Epithelial cell of proximal tubule (primary cell): ENCODE measurements at regions not wholly inside any gene's neighbourhood (a gene's known extent, or its start where the extent isn't known, plus 50 kb on each side); places are given as distances from the start of the nearest gene placed in this dataset.
"Not testable (repeated sequence)": the region's sequence is repeated elsewhere in the genome, so short reads cannot be mapped to it uniquely, and the experiment has no call there.

Source experiments
- DNase-seq: peaks from one replicate; pipeline ENCODE4 v3.0.0-alpha.2; 2011; ENCODE audit warnings: low read depth
- H3K4me3 ChIP-seq: 2 replicates; pipeline ENCODE4 v1.5.1; 2011; ENCODE audit warnings: low read depth, mild to moderate bottlenecking, low read length
- TF ChIP-seq, protein P1 (sequence below): conservative IDR thresholded peaks from 2 replicates; pipeline ENCODE4 v1.5.1; 2012; ENCODE audit warnings: low read depth, mild to moderate bottlenecking, low read length

GRCh38 chr22:46045459-46046298 is 68.7 kb upstream of the WNT7B start:
- DNase-seq = no peak
- peak overlapping the region; percentile 64 for H3K4me3 ChIP-seq
- TF ChIP-seq, protein P1, sequence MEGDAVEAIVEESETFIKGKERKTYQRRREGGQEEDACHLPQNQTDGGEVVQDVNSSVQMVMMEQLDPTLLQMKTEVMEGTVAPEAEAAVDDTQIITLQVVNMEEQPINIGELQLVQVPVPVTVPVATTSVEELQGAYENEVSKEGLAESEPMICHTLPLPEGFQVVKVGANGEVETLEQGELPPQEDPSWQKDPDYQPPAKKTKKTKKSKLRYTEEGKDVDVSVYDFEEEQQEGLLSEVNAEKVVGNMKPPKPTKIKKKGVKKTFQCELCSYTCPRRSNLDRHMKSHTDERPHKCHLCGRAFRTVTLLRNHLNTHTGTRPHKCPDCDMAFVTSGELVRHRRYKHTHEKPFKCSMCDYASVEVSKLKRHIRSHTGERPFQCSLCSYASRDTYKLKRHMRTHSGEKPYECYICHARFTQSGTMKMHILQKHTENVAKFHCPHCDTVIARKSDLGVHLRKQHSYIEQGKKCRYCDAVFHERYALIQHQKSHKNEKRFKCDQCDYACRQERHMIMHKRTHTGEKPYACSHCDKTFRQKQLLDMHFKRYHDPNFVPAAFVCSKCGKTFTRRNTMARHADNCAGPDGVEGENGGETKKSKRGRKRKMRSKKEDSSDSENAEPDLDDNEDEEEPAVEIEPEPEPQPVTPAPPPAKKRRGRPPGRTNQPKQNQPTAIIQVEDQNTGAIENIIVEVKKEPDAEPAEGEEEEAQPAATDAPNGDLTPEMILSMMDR = no peak

DNA sequence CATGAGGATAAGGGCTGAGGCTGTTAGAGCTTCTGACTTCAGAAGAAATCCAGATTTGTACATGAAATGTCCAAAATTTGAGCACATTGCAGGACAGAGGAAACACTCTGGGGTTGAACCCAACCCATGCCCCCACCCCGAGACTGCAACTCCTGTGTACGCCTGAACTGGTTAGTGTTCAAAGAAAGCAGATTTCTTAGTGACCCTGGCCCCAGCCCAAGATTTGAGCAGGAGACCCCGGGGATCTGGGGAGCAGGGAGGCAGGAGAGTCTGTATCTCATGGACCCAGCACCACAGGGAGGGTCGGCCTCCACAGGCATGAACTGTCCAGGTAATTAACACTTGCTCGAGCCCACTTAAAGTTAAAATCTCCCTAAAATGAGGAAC is 69.3 kb upstream of the WNT7B start:
- TF ChIP-seq, protein P1 = no peak
- DNase-seq = no peak
- H3K4me3 ChIP-seq = no peak overlapping the region

DNA sequence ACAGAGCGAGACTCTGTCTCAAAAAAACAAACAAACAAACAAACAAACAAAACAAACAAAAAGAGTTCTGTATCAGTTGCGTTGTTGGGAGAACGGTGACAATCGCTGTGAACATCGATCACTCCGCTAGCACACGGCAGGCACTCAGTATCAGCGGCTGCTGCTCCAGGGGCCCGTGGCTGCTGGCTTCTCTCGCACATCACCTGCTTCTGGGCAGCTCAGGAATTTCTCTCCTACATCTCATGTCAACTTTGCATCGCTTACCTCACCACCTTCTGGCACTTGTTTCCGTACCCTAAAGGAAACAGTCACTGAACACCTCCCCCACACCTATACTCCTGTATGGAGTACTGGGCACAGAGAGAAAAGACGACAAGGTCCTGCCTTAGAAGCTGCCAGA is 70.3 kb upstream of the WNT7B start:
- TF ChIP-seq, protein P1 = no peak

DNA sequence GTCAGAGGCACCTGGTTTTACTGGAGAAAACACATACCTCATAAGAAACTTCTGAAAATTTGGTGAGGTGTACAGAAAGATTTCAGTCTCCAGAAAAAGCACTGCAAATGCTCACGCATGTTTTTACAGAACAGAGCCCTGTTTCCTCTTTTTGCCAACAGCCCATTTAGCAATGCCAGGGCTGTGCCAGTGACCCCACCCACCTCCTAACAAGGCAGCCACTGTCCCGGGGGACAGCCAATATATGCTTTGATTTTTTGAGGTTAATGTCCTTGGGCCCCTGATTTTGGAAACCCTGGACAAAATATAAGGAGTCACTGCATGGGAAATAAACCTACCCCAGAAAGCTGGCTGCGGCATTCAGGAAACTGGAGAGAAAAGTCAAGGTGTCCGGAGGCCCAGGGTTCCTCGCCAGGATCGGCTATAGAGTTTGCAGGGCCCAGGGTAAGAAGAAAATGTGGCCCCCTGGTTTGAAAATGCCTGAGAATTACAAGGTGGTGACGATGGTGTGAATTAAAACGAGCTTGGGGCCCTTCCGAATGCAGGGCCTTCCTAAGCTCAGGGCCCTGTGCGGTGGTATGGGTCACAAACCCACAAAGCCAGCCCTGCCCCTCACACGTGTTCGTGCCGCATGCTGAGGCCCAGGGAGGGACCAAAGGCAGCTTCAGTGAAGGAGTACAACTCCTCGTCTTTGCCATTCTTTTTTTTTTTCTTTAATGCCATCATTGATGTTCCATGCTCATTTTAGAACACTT is 71.1 kb upstream of the WNT7B start:
- DNase-seq = no peak
- TF ChIP-seq, protein P1 = no peak
- H3K4me3 ChIP-seq = no peak overlapping the region

More for the DNA sequence above, 70.3 kb upstream of the WNT7B start:
- DNase-seq = no peak
- H3K4me3 ChIP-seq = no peak overlapping the region

DNA sequence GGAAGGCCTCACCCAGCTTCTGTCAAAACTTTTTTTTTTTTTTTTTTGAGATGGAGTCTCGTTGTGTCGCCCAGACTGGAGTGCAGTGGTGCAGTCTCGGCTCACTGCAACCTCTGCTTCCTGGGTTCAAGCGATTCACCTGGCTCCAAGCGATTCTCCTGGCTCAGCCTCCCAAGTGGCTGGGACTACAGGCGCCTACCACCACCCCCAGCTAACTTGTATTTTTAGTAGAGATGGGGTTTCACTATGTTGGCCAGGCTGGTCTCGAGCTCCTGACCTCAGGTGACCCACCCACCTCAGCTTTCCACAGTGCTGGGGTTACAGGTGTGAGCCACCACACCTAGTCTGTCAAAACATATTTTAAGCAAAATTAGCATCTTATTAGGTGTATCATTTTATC is 71.7 kb upstream of the WNT7B start:
- H3K4me3 ChIP-seq, DNase-seq: not testable (repeated sequence)

DNA sequence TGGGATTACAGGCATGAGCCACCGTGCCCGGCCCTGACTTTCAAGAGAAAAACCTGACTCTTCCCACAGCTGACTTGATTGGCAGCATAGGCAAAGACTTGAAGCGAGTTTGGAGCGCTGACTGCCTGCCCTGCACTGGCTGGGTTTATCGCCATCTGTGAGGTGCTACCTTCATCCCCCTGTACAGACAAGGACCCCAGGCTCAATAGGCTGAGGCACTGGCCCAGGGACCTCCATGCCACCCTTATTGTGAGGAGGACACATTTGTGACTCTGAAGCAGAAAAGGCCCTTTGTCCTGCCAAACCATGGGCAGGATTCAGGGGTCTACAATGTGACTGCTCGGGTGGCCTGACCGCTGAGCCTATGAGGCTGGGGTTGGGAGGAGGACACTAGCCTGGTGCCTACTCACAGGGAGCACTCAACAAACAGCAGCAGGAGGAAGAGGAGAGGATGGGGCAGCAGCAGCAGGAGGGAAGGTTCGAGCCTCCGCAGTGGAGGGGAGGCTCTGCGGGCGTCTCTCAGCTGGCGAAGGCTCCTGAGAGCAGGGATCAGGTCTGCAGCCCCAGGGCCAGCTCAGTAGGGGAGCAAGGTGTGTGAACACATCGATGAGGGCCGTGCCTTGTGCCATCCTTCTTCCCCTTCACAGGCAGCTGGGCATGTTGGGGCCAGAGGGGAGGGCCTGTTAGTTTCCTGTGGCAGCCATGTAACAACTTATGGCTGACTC is 72.9 kb upstream of the WNT7B start:
- no peak overlapping the region for H3K4me3 ChIP-seq
- TF ChIP-seq, protein P1 = no peak
- no peak for DNase-seq

- TF ChIP-seq, protein P1 = no peak
- no peak for DNase-seq
- H3K4me3 ChIP-seq = no peak overlapping the region
Observed at GRCh38 chr22:46050451-46050845, 73.5 kb upstream of the WNT7B start.
